Hepatocyte (in vitro differentiated cells): ENCODE measurements at regions not wholly inside any gene's neighbourhood (a gene's known extent, or its start where the extent isn't known, plus 50 kb on each side); places are given as distances from the start of the nearest gene placed in this dataset.

Source experiments
- CTCF ChIP-seq: fragments of 200-600 bp; sonication (generic); IDR thresholded peaks from 2 replicates; pipeline ENCODE4 v1.5.1; 2016; ENCODE audit warnings: antibody characterized with exemption, mild to moderate bottlenecking; ENCODE audit not compliant: poor library complexity
- EZH2 ChIP-seq: fragments of 200-600 bp; sonication (generic); IDR thresholded peaks from 2 replicates; pipeline ENCODE4 v1.6.1; 2016; ENCODE audit warnings: antibody characterized with exemption, mild to moderate bottlenecking, borderline replicate concordance

DNA sequence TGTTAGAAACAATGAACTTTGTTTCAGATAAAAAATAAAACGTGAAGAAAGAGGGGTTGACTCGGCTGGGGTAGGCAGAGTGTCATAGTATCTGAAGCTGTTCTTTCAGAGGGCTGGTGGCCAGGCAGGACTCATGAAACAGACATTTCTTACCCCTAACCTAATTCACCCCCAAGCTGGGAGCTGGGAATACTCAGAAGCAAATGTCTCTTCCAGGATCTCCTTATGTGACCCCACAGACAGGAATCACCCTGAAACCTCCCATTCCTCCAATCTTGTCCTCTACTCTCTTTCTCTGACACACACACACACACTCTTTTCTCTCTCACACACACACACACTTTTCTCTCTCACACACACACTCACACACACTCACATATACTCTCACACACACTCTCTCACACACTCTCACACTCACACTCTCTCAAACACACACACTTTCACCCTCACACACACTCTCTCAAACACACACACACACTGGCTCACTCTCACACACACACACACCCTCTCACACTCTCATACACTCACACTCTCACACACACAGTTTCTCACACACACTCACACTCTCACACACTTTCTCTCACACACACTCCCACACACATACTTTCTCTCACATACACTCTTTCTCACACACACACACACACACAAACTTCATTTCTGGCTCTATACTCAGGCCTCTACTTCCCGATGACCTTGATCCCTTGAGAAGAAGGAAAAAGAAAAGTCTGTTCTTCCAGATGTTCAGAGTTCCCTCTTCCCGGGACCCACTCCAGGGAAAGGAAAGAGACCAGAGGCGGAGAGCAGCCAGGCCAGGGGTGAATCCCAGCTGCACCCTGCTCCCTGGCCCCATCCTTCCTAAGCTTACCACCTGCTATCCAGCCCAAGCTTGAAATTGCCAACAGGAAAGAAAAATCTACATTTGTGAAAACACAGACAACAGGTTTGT is 167.7 kb downstream of the TXNL1 start:
- no peak for TF ChIP-seq CTCF
- no peak for TF ChIP-seq EZH2
